22Rv1 (cell line): ENCODE measurements at regions not wholly inside any gene's neighbourhood (a gene's known extent, or its start where the extent isn't known, plus 50 kb on each side); places are given as distances from the start of the nearest gene placed in this dataset.

ENCODE experiments used
- H3K27ac ChIP-seq: fragments of 450-650 bp; 2 replicates; pipeline ENCODE4 v1.5.1; 2017
- CTCF ChIP-seq: fragments of 450-650 bp; IDR thresholded peaks from 2 replicates; pipeline ENCODE4 v1.5.1; 2017; ENCODE audit warnings: mild to moderate bottlenecking
- ZFX ChIP-seq: fragments of 450-650 bp; IDR thresholded peaks from 2 replicates; pipeline ENCODE4 v1.6.1; 2017; ENCODE audit warnings: antibody characterized with exemption, borderline replicate concordance

GRCh38 chr13:54379461-54379860, 1350.8 kb downstream of the OLFM4 start:
- no peak overlapping the region for H3K27ac ChIP-seq
- TF ChIP-seq CTCF, result no peak
- no peak for TF ChIP-seq ZFX

- no peak for TF ChIP-seq ZFX
- no peak for TF ChIP-seq CTCF
- no peak overlapping the region for H3K27ac ChIP-seq
Measured at GRCh38 chr13:54383604-54384003, 1355.0 kb downstream of the OLFM4 start.

DNA sequence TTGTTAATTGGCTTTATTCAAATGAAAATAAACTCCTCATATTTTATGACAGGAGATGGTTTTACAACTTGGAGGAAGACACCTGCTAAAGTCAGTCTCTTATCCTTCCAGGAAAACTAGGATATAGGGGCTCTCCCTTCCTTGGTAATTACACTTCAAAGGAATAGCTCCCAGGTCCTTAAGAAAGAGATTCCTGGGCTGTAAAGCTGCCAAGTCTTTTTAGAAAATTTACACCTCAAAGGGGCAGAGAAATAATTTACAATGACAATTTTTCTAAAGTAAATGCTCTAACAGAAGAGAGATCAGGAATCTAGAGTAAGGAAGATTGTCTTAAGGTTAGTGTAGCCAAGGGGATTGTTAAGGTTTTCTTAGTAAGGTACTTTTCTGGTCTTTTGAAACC, 1359.0 kb downstream of the OLFM4 start:
- TF ChIP-seq CTCF (no peak), ZFX (no peak)
- H3K27ac ChIP-seq, result no peak overlapping the region

- H3K27ac ChIP-seq, result no peak overlapping the region
- TF ChIP-seq CTCF (no peak), ZFX (no peak)
Measured at GRCh38 chr13:54390841-54391240, 1362.2 kb downstream of the OLFM4 start.

GRCh38 chr13:54394085-54394700, 1365.6 kb downstream of the OLFM4 start:
- TF ChIP-seq ZFX (no peak), CTCF (no peak)

DNA sequence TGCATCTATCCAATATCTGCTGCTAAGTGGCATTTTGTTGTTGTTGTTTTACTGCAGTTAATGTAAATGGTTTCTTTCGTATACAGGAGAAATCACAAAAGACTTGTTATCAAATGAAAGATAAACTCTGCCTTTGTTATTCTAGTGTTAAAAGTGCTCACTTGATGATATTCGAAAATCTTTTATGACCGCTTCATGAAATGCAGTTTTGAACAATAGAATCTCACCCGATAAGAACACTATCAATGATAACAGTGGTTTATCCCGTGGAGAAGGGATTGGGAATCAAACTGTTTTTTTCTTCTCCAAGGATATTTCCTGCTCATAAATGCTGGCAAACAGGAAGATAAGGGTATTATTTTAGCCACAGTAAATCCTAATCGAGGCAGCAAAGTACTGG, 1366.3 kb downstream of the OLFM4 start:
- no peak overlapping the region for H3K27ac ChIP-seq
- TF ChIP-seq CTCF (no peak), ZFX (no peak)

More at GRCh38 chr13:54394085-54394700, 1365.6 kb downstream of the OLFM4 start:
- H3K27ac ChIP-seq, result no peak overlapping the region

DNA sequence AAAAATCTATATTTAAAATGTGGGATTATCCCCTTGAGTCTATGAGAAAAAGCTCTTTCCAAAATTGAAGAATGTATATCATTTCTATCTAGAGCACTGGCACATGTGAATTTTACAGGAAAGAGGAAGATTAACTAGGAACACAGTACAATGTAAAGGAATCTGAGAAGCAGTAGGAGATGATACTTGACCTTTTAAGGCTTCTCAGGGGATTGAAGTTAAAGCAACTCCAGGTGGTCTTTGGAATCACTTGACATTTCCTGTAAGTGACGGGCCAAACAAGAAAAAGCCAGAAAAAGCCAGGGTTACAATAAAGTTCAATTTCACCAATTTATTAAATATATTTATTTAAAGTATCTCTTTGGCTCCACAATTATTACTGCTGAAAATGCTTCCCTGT, 1373.9 kb downstream of the OLFM4 start:
- no peak for TF ChIP-seq CTCF
- H3K27ac ChIP-seq, result no peak overlapping the region
